DMS53 (cell line): ENCODE measurements at regions not wholly inside any gene's neighbourhood (a gene's known extent, or its start where the extent isn't known, plus 50 kb on each side); places are given as distances from the start of the nearest gene placed in this dataset.

Source experiments
- DNase-seq: peaks from one replicate; lab custom pipeline; 2025; lab: John Stamatoyannopoulos, UW

DNA sequence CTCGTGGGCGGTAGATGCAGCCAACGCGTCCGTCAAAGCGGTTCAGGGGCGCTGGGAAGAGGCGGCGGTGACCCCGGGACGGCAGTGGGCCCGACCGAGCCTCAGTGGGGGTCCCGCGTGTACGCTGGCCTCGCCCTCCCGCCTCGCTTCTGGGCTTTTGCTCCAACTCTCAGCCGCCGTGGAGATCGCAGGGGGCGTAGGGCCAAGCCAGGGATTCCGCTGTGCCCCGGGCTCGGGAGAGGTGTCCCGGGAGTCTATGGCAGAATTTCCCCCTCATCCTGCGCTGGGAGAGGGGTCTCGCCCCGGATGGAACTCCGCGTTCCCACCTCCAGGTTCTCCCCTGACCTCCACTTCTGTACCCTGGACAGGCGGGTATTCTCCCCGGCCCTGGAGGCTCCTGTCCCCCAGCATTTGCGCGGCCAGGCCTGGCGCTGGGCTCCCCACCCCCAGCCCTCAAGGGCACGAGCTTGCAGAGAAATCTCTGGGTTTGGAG lies 131.9 kb downstream of the MRPL36 start:
- DNase-seq: peak; percentile 59

DNA sequence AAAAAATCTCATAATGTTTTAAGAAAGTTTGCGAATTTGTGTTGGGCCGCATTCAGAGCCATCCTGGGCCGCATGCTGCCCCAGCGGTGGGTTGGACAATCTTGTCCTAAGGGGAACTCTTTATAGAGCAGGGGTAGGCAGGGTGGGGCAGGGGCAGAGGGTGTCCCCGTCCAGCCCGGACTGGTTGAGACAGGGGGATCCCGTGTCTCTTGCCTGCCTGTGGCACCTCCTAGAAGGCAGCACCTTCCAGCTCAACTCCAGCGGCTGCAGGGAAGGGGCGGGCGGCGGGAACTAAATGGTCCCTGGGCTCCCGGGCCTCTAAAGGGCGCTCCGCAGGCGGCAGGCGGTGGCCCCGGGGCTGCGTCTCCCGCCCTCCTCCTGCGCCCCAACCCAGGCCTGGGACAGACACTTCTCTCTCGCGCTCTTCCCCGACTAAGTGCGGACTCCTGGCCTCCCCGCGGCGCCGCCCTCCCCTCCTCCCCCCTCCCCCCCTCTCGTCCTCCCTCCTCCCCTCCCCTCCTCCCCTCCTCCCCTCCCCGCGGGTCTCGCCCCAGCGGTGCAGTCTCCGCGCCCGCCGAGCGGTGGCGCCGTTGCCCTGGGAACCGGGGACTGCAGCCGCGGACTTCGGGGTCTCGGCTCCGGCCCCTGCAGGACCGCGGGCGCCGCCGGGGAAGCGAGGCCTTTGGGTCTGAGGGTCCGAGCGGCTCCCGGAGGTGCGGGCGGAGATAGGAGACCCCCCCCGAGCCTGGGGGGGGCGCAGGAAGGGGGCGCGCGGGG lies 132.6 kb downstream of the MRPL36 start:
- peak; percentile 76 for DNase-seq

DNA sequence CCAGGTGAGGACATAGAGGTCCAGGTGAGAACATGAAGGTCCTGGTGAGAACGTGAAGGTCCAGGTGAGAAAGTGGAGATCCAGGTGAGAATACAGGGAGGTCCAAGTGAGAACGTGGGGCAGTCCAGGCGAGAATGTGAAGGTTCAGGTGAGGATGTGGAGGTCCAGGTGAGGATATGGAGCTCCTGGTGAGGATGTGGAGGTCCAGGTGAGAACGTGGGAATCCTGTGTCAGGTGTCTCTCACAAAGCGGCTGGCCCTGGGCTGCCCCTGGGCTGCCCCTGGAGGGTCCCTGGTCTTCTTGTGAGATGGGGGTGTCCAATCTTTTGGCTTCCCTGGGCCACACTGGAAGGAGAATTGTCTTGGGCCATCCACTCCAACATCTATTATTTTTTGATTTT lies 133.4 kb downstream of the MRPL36 start:
- DNase-seq: no peak

DNA sequence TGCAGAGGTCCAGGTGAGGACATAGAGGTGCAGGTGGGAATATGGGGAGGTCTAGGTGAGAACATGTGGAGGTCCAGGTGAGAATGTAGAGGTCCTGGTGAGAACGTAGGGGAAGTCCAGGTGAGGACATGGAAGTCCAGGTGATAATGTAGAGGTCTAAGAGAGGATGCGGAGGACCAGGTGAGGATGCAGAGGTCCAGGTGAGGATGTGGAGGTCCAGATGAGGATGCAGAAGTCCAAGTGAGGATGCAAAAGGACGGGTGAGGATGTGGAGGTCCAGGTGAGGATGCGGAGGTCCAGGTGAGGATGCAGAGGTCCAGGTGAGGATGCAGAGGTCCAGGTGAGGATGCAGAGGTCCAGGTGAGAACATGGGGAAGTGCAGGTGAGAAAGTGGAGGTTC lies 133.8 kb downstream of the MRPL36 start:
- DNase-seq: no peak

DNA sequence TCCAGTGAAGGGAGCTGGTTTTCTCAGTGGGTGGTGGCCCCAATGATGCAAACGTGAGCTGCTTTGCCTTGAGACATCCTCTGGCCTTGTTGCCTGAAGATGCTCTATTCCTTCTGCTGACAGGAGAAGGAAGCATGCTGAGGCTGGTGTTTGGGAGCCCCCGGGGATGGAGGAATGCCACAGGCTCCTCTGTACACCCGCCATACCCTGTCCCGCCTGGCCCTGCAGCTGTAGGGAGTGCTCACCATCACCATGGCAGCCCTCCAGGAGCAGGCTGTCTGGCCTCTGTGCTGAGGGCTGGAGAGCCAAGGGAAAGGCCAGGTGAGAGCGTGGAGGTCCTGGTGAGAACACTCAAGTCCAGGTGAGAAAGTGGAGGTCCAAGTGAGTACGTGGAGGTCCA lies 134.4 kb downstream of the MRPL36 start:
- no peak for DNase-seq

DNA sequence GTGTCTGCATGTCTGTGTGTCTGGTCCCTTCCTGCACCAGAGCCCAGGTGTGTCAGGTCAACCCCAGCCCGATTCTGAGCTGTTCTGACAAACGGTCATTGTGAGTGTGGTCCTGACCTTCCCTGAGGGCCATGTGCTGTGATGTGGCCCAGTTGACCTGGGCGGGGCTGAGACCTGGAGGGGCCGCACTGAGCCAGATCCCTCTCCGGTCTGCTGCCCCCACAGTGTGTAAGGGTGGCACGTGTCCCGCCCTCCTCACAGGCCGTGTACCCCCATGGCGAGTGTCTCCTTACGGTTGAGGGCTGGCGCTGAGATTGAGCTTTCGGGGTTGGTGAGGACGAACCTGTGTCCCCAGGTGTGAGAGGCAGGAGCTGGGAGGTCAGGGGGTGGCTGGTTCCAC lies 136.5 kb downstream of the MRPL36 start:
- no peak for DNase-seq

DNA sequence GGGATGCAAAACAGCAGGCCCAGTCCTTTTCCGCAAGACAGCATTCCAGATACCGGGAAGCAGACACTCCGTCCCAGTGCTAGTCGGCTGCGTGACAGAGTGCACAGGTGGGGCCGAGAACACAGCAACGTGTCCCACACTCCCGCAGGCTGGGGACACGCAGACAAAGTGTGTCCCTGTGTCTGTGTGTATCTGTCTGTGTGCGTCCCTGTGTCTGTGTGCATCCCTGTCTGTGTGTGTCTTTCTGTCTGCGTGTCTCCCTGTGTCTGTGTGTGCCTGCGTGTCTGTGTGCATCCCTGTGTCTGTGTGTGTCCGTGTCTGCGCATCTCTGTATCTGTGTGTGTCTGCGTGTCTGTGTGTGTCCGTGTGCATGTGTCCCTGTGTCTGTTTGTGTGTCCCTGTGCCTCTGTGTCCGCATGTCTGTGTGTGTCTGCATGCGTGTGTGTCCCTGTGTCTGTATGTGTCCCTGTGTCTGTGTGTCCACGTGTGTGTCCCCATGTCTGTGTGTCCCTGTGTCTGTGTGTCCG lies 137.0 kb downstream of the MRPL36 start:
- no peak for DNase-seq

DNA sequence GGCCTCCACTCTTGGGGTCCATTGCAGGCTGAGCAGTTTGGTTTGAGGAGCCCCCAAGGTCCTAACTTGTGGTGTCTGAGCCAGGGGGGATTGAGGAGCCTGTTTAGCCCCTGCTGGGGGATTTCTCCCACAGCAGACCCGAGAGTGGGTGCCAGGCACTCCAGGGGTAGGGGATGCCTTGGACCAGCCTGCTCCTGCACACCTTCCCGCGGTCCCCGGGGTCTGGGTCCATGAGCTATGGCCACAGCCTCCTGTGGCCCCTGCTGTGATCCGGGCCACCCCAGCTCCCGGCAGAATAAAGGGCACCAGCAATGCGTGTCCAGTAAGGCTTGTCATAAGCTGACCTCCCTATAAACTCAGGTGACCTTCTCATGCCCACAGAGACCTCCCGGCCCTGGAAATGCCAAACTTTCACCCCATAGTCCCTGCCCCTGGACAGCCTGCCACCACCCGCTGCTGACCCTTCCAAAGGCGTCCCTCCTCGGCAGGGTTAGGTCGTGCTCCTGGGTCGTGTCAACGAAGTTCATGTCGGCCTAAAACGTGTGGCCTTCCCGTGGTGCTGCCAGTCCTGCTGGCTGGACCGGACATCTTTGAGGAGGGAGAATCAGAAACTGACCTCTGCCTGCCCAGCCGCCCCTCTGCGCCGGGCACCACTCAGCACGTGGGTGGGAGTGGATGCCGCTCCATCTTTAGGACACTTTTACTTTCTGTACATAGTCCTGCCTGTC lies 137.6 kb downstream of the MRPL36 start:
- no peak for DNase-seq

DNA sequence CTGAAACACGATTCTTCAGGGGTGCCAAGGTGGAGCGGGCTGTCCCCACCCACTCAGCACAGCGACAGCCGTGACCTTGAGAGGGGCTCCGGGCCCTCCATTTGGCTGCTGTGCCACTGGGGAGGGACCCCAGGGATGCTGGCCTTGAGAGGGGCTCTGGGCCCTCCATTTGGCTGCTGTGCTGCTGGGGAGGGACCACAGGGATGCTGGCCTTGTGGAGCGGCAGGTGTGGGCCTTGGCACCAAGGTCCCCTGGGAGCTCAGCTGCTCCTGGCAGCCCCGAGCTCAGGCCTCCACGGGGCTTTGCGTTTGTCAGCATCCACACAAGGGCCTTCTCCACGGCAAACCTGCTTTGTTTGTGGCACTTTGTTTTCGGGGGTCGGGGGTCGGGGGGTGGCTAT lies 137.6 kb upstream of the LPCAT1 start:
- no peak for DNase-seq

DNA sequence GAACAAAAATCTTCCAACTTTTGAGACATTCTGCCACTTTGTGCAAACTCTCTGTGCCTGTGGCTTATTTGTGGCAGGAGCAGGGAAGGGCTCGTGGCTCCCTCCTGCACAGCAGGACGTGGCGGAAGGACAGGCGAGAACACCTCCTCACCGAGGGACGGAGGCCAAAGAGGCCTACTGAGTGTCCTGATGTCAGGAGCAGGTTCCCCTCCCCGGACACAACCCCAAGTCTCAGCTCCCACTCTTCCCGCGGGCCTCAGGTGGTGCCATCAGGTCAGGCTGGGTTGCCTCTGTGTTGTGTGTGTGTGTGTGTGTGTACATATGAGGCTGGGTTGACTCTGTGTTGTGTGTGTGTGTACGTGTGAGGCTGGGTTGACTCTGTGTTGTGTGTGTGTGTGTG lies 136.8 kb upstream of the LPCAT1 start:
- DNase-seq: no peak

DNA sequence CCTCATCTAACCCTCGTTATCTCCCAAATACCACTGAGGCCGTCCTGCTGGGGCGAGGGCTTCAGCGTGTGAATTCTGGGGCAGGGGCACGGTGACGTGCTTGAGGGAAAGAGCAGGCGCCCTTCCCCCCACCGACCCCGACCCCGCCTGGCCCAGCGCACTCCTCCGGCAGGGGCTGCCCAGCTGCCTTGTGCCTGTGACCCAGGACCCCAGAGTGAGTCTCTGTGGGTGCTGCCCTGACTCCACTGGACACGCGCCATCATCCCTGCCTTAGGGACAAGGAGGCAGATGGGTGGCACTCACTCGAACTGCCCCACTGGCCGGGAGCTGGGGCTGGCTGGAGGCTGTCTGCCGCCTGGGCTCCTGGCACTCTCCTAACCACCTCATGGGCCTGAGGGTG lies 136.2 kb upstream of the LPCAT1 start:
- no peak for DNase-seq

DNA sequence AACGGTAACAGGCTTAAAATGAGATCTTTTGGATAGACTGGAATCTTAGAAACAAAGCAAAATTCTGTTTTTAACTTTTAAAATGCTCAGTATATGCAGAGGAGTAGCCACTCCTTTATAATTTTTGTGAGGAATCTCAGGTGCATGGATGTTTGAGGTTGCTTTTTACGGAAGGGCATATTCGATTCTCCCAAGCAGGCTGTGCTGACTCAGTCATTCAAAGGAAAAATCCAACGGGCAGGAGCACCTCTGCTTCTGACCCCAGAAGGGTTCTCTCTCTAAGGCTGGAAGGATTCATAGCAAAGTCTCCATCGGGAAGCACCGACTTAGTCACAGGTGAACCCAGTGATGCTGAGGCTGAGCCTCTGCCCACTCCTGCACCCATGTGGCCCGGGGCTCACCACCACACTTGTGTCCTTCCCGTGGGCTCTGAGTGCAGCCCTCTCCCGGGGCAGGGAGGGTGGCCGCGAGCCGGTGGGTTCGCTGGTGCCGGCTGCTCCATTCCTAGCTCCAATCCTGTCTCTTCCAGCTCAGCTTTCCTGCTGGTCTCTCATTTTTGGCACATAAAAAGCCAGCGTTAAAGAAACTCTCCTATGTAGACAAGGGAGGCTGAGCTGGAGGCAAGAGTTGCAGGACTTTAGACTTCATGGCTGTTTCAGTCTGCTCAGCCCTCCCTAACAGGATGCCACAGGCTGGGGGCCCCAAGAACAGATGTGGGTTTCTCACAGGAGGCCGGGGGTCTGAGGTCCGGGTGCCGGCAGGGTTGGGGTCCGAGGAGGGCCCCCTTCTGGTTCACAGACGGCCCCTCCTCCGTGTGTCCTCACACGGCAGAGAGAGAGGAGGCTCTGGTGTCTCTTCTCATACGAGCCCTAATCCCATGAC lies 135.6 kb upstream of the LPCAT1 start:
- no peak for DNase-seq

DNA sequence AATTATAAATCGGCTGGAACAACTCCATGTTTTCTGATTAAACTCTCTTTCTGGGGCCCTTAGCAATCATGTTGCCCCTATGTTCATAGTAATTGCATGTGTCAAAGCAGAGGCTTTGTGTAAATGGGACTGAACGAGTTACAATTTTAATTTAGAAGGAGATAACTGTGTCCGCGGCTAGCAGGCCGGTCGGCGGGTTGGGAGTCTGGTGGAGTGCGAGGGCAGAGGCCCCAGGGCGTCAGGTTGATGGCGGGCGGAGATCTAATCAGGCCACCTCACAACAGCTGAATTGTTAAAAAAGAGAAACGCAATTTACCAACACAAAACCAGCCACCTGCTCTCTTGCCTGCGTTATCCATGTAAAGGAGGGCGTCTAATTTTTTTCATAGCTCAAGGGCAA lies 134.9 kb upstream of the LPCAT1 start:
- no peak for DNase-seq

DNA sequence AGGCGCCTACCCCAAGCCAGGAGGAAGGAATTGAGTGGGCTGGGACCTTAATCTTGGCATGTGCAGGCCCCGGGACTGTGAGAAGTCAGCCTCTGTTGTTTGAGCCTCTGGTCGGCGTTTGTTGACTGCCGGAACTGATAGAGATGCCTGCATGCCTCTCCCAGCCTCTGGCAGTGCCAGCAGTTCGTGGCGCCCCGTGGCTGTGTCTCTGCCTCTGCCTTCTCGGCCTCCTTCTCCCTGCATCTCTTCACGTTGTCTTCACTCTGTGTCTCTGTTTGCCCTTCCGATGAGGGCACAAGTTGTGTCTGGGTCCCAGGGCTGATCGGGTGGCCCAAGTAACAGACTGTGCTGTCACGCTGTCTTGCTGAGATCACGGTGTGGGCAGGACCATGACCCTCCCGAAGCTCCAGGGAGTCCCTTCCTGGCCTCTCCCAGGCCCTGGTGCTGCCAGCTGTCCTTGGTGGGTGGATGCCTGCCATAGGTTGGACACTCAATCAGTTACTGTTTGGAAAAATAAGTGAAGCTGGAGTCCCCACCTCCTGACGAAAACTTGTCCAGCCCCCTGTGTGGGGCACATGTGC lies 133.5 kb upstream of the LPCAT1 start:
- DNase-seq: no peak

DNA sequence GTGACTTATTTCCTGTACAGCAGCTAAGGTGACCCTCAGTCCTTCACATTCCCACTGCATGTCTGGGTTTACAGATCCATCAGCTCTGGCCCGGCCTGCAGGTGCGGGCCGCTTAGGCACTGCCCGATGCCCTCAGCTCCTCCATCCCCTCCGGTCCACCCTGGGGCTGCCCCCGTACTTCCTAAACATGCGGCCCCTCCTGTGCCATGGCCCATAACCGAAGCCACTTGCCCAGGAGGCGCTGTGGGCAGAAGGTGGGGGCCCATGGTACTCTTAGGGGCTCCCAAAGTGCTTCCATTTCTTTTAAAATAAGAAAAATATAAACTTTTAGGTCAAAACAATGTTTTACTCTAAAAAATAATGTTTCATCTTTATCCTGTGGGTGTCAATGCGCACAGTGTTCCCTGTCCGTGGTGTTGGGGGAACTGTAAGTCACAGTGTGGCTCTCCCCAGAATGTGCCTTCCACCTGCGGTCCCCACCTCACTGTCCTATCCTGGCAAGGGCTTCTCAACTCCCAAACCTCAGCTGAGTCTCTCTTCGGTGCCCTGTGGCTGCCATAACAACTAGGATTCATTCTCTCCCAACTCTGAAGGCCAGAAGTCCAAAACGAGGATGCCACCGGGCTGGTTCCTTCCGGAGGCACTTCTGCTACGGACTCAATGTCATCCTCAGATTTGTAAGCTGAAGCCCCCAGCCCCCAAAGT lies 132.7 kb upstream of the LPCAT1 start:
- DNase-seq: no peak

DNA sequence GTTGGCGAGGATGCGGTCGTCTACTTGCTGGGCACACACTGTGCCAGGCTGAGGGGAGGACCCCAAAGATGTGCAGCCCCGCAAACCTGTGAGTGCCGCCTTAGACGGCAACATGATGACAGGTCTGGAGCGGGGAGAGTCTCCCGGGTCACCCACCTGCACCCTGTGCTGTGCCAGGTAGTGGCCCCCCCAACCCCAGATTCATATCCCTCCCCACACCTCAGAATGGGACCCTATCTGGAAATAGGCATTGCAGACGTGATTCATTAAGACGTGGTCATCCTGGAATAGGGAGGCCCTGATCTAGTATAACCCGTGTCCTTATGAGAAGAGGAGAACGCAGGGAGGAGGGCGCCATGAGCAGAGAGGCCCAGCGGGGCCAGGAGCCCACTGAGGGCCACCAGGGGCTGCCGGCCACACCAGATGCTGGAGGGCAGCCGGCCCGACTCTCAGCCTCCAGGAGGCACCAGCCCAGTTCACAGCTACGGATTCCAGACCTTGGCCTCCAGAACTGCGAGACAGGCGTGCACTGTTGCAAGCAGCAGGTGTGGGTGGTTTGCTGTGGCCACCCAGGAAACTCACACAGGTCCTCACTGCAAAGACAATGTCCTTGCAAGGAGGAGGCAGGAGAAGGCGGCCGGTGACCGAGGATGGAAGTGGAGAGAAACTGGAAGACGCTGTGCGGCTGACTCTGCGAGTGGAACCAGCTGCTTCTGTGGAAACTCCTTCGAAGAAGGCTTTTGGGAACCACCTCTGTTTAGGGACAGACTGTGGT lies 131.9 kb upstream of the LPCAT1 start:
- DNase-seq: no peak

DNA sequence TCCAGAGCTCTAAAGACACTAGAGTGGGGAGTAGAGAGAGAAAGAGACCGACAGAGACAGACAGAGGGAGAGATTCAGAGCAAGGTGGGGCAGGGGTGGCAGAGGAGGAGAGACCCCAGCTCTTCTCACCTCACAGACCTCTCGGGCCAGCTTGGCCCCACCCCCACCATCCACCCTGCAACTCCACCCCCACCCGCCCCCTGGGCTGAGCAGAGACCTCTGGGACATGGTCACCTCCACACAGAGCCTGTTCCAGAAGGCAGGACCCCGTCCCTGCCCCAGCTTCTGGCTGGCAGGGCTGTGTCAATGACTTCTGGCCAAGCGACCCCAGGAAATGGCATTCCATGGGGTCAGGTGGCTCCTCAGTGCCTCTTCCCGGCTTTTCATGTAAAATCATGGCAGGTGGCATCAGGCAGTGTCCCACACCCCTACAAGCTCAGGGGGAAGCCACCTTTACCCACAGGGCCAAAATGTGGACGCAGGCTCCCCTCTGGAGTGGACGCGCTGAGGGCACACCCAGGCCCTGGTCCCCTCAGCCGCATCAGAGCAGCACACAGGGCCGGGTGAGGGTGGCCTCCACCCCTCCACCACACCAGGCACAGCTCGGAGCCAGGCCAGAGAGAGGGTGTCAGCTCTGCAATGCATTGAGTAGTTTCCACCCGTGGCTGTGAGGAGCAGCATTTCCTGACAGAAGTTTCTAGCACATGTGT lies 131.2 kb upstream of the LPCAT1 start:
- no peak for DNase-seq

DNA sequence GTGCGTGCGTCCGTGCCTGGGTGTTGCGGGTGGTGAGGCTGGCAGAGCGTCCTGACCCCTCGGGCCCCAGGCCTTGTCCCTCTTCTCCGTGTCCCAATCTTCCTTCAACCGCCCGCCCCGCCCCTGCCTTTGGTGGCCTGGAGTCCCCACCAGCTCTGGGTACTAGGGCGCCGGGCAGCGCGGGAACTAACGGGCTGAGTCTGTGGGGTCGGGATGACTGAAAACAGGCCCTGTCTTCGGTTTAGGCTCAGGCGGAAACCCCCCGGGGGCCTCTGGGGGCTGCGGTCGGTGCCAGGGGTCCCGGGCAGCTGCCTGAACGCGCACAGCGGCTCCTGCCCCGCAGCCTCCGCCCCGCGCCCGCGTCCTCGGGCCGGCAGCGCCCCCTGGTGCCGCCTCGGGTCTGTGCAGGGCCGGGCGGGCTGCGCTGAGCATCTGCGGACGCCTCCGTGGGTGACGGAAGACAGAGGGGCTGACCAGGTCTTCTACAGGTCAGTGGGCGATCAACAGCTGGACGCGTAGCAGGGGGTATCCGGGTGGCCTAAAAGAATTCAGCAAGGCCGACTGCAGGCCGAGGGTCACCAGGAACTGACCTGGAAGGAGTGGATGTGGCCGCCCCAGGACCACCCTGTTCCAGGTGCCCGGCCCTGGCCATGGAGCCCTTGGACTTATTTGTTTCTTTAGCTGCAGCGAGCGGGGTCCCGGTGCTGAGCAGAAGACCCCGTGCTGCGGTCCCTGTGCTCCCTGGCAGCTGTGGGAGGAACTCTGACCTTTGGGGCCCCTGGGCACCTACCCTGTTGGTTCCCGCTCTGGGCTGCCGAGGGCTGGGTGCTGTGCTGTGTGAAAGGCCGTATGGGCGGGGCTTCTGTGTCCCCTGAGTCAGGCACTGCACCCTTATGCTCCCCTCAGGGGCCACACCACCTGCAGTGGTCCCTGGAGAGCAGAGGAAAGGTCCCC lies 130.2 kb upstream of the LPCAT1 start:
- peak; percentile 57 for DNase-seq
